ENCODE measurements at regions not wholly inside any gene's neighbourhood (a gene's known extent, or its start where the extent isn't known, plus 50 kb on each side); places are given as distances from the start of the nearest gene placed in this dataset.
"Not testable (repeated sequence)": the region's sequence is repeated elsewhere in the genome, so short reads cannot be mapped to it uniquely, and the experiment has no call there.

- H3K27ac ChIP-seq (ENCODE audit: extremely low read depth, low read depth, low read length) = no peak overlapping the region
- no peaks in the 10 kb centered on the region for H3K9me3 ChIP-seq (ENCODE audit: control insufficient read depth, insufficient read depth, low read depth, low read length)
- TF ChIP-seq TRIM28 (IDR thresholded peaks at IDR 0.05; ENCODE audit: borderline replicate concordance, low read length) (no peak), ZSCAN16 (tag by site-specific recombination; IDR thresholded peaks at IDR 0.05) (no peak), ZNF19 (tag by site-specific recombination; IDR thresholded peaks at IDR 0.05; ENCODE audit: low read depth) (no peak)
- H3K4me1 ChIP-seq (ENCODE audit: control insufficient read depth, insufficient read depth, low read length) = no peaks in the 10 kb centered on the region
- POLR2A ChIA-PET = no interaction called here
- H3K4me3 ChIP-seq (ENCODE audit: low read depth, low read length) = no peak overlapping the region
- CTCF ChIA-PET = no interaction called here
- H3K36me3 ChIP-seq (ENCODE audit: control insufficient read depth in 2 of 2, insufficient read depth in 1 of 2, low read length in 2 of 2) = no peaks in the 10 kb centered on the region
Observed at GRCh38 chr13:83440465-83440864, 441.8 kb downstream of the SLITRK1 start.

GRCh38 chr13:83439464-83439863, 442.8 kb downstream of the SLITRK1 start:
- H3K27ac ChIP-seq (ENCODE audit: extremely low read depth, low read depth, low read length); H3K36me3 ChIP-seq (ENCODE audit: control insufficient read depth in 2 of 2, insufficient read depth in 1 of 2, low read length in 2 of 2); CTCF ChIA-PET; H3K4me3 ChIP-seq (ENCODE audit: low read depth, low read length); H3K4me1 ChIP-seq (ENCODE audit: control insufficient read depth, insufficient read depth, low read length); H3K9me3 ChIP-seq (ENCODE audit: control insufficient read depth, insufficient read depth, low read depth, low read length); POLR2A ChIA-PET: not testable (repeated sequence)

- Histone ChIP-seq H3K4me3 (ENCODE audit: low read depth, low read length) (no peak overlapping the region), H3K4me1 (ENCODE audit: control insufficient read depth, insufficient read depth, low read length) (no peaks in the 10 kb centered on the region), H3K27ac (ENCODE audit: extremely low read depth, low read depth, low read length) (no peak overlapping the region), H3K36me3 (ENCODE audit: control insufficient read depth in 2 of 2, insufficient read depth in 1 of 2, low read length in 2 of 2) (no peaks in the 10 kb centered on the region), H3K9me3 (ENCODE audit: control insufficient read depth, insufficient read depth, low read depth, low read length) (no peaks in the 10 kb centered on the region)
- TF ChIP-seq ZNF23 (tag by site-specific recombination; IDR thresholded peaks at IDR 0.05; ENCODE audit: borderline replicate concordance) = no peak
- no peak for TF ChIP-seq ZNF600 (tag by site-specific recombination; IDR thresholded peaks at IDR 0.05)
- TF ChIP-seq ZNF747 (tag by site-specific recombination; IDR thresholded peaks at IDR 0.05) = no peak
- no peak for TF ChIP-seq PRDM6 (tag by site-specific recombination; IDR thresholded peaks at IDR 0.05)
- no peak for TF ChIP-seq PRDM4 (tag by site-specific recombination; IDR thresholded peaks at IDR 0.05)
- no peak for TF ChIP-seq ZNF530 (tag by site-specific recombination; IDR thresholded peaks at IDR 0.05; ENCODE audit: low read depth)
- no peak for TF ChIP-seq ZNF777 (tag by site-specific recombination; IDR thresholded peaks at IDR 0.05; ENCODE audit: borderline replicate concordance)
- no peak for TF ChIP-seq MZF1 (tag by site-specific recombination; IDR thresholded peaks at IDR 0.05; ENCODE audit: borderline replicate concordance)
- TF ChIP-seq ZBTB48 (tag by site-specific recombination; IDR thresholded peaks at IDR 0.05) = no peak
- TF ChIP-seq ZNF416 (tag by site-specific recombination; IDR thresholded peaks at IDR 0.05) = no peak
- ChIA-PET CTCF (no interaction called here), POLR2A (no interaction called here)
Observed at GRCh38 chr13:83423861-83424260, 458.4 kb downstream of the SLITRK1 start.

- H3K4me3 ChIP-seq (ENCODE audit: low read depth, low read length) = no peak overlapping the region
- no peaks in the 10 kb centered on the region for H3K9me3 ChIP-seq (ENCODE audit: control insufficient read depth, insufficient read depth, low read depth, low read length)
- TF ChIP-seq ZBTB20 (tag by site-specific recombination; IDR thresholded peaks at IDR 0.05) = no peak
- TF ChIP-seq ZNF623 (tag by site-specific recombination; IDR thresholded peaks at IDR 0.05) = no peak
- no peak for TF ChIP-seq FEZF1 (tag by site-specific recombination; IDR thresholded peaks at IDR 0.05)
- no peak for TF ChIP-seq ZNF335 (tag by site-specific recombination; conservative IDR thresholded peaks at IDR 0.05)
- no peak for TF ChIP-seq ZNF488 (tag by site-specific recombination; IDR thresholded peaks at IDR 0.05)
- no peak for TF ChIP-seq ZNF629 (tag by site-specific recombination; IDR thresholded peaks at IDR 0.05)
- TF ChIP-seq ZNF701 (tag by site-specific recombination; IDR thresholded peaks at IDR 0.05) = no peak
- TF ChIP-seq ZNF202 (tag by site-specific recombination; IDR thresholded peaks at IDR 0.05; ENCODE audit: borderline replicate concordance) = no peak
- no peak for TF ChIP-seq ZNF660 (tag by site-specific recombination; IDR thresholded peaks at IDR 0.05)
- no peak for TF ChIP-seq ZNF585B (tag by site-specific recombination; IDR thresholded peaks at IDR 0.05)
- POLR2A ChIA-PET = no interaction called here
- H3K27ac ChIP-seq (ENCODE audit: extremely low read depth, low read depth, low read length) = no peak overlapping the region
- H3K4me1 ChIP-seq (ENCODE audit: control insufficient read depth, insufficient read depth, low read length) = no peaks in the 10 kb centered on the region
- CTCF ChIA-PET = no interaction called here
- H3K36me3 ChIP-seq (ENCODE audit: control insufficient read depth in 2 of 2, insufficient read depth in 1 of 2, low read length in 2 of 2) = no peaks in the 10 kb centered on the region
Observed at GRCh38 chr13:83423381-83423780, 458.9 kb downstream of the SLITRK1 start.
